CD14-positive monocyte (primary cell): ENCODE measurements at regions not wholly inside any gene's neighbourhood (a gene's known extent, or its start where the extent isn't known, plus 50 kb on each side); places are given as distances from the start of the nearest gene placed in this dataset.

Experiments
- DNase-seq, 3 donors: peaks; one replicate each; pipeline ENCODE4 v3.0.0-alpha.2; 2011 to 2022
- H2AFZ ChIP-seq: 2 replicates; pipeline ENCODE4 v1.6.0; 2012; ENCODE audit warnings: mild to moderate bottlenecking, low read depth, low read length, inconsistent platforms; ENCODE audit not compliant: insufficient read depth, poor library complexity, severe bottlenecking
- H3K27ac ChIP-seq, 2 donors: 1 replicate in 1 of 2; 2 replicates in 1 of 2; pipeline ENCODE4 v1.5.1; 2012 to 2013; ENCODE audit warnings: low read length in 2 of 2, control low read depth in 1 of 2, inconsistent platforms in 1 of 2, low read depth in 1 of 2, mild to moderate bottlenecking in 1 of 2
- H3K27me3 ChIP-seq, 2 donors: one replicate each; pipeline versions ENCODE4 v1.6.0 to v1.6.1; 2011 to 2013; ENCODE audit warnings: low read length in 2 of 2; ENCODE audit not compliant: control insufficient read depth in 2 of 2, insufficient read depth in 2 of 2
- H3K36me3 ChIP-seq, 2 donors: replicated peaks in 1 of 2; 1 replicate in 1 of 2; 2 replicates in 1 of 2; pipeline versions ENCODE4 v1.5.1 to v1.6.1; 2012 to 2013; ENCODE audit warnings: low read length in 2 of 2, control low read depth in 1 of 2, inconsistent platforms in 1 of 2, mild to moderate bottlenecking in 1 of 2; ENCODE audit not compliant: insufficient read depth in 2 of 2, control insufficient read depth in 1 of 2
- H3K4me1 ChIP-seq, 2 donors: 1 replicate in 1 of 2; 2 replicates in 1 of 2; pipeline versions ENCODE4 v1.5.1 to v1.6.1; 2012 to 2013; ENCODE audit warnings: low read length in 2 of 2, control low read depth in 1 of 2, inconsistent platforms in 1 of 2, mild to moderate bottlenecking in 1 of 2, moderate library complexity in 1 of 2; ENCODE audit not compliant: insufficient read depth in 2 of 2, control insufficient read depth in 1 of 2
- H3K4me2 ChIP-seq: replicated peaks from 2 replicates; pipeline ENCODE3; 2012; ENCODE audit warnings: low read length, moderate library complexity, mild to moderate bottlenecking; ENCODE audit not compliant: poor library complexity, severe bottlenecking; ENCODE audit errors: extremely low read depth
- H3K4me3 ChIP-seq, 3 experiments: fragments of 200-600 bp in 1 of 3; sonication (generic) in 1 of 3; replicated peaks in 1 of 3; 1 replicate in 2 of 3; 2 replicates in 1 of 3; pipeline ENCODE4 v1.5.1; 2011 to 2013; ENCODE audit warnings: low read length in 3 of 3, mild to moderate bottlenecking in 3 of 3, control low read depth in 2 of 3, low read depth in 2 of 3, inconsistent platforms in 1 of 3, moderate library complexity in 1 of 3
- H3K79me2 ChIP-seq: 2 replicates; pipeline ENCODE4 v1.6.0; 2012; ENCODE audit warnings: mild to moderate bottlenecking, control low read depth, inconsistent platforms, low read length, moderate library complexity; ENCODE audit not compliant: insufficient read depth
- H3K9ac ChIP-seq: 2 replicates; pipeline ENCODE4 v1.6.0; 2017; ENCODE audit warnings: low read length, mild to moderate bottlenecking; ENCODE audit not compliant: insufficient read depth, poor library complexity, severe bottlenecking
- H3K9me3 ChIP-seq, 2 donors: replicated peaks in 1 of 2; 1 replicate in 1 of 2; 2 replicates in 1 of 2; pipeline versions ENCODE4 v1.5.1 to v1.6.1; 2012 to 2013; ENCODE audit warnings: low read length in 2 of 2, control low read depth in 1 of 2; ENCODE audit not compliant: control insufficient read depth in 1 of 2, insufficient read depth in 1 of 2
- H4K20me1 ChIP-seq: 2 replicates; pipeline ENCODE4 v1.6.0; 2012; ENCODE audit warnings: mild to moderate bottlenecking, low read length, control low read depth, moderate library complexity; ENCODE audit not compliant: insufficient read depth
- H3K27ac Mint-ChIP-seq, 7 donors: one replicate each; pipeline ENCODE4 v1.8.0; 2020; ENCODE audit warnings: mild to moderate bottlenecking in 7 of 7, mixed read lengths in 7 of 7, moderate library complexity in 6 of 7, inconsistent platforms in 2 of 7
- H3K27me3 Mint-ChIP-seq, 3 donors: one replicate each; pipeline ENCODE4 v1.8.0; 2021 to 2022; ENCODE audit warnings: low read depth in 3 of 3, mild to moderate bottlenecking in 3 of 3, mixed read lengths in 3 of 3, moderate library complexity in 3 of 3, inconsistent platforms in 1 of 3
- H3K36me3 Mint-ChIP-seq, 2 donors: one replicate each; pipeline ENCODE4 v1.8.0; 2020; ENCODE audit warnings: mixed read lengths in 2 of 2, inconsistent platforms in 1 of 2, mild to moderate bottlenecking in 1 of 2
- H3K4me1 Mint-ChIP-seq: one replicate; pipeline ENCODE4 v1.8.0; 2020; ENCODE audit warnings: mild to moderate bottlenecking, mixed read lengths
- H3K4me3 Mint-ChIP-seq, 2 donors: one replicate each; pipeline ENCODE4 v1.8.0; 2020; ENCODE audit warnings: mild to moderate bottlenecking in 2 of 2, mixed read lengths in 2 of 2, moderate library complexity in 1 of 2
- H3K9me3 Mint-ChIP-seq, 7 donors: one replicate each; pipeline ENCODE4 v1.8.0; 2020 to 2022; ENCODE audit warnings: mixed read lengths in 7 of 7, mild to moderate bottlenecking in 6 of 7, moderate library complexity in 6 of 7, inconsistent platforms in 2 of 7
- WGBS: methylation state at CpG from one replicate; pipeline ENCODE4 v1.1.5; 2013; ENCODE audit warnings: missing lambda C conversion rate; ENCODE audit not compliant: insufficient coverage; 5-methylcytosine and 5-hydroxymethylcytosine counted together
- intact Hi-C, 2 donors: fragments of 100-400 bp; cut with micrococcal nuclease; formaldehyde crosslinking; loops; one replicate each; pipeline versions ENCODE4 v1.15.0 to v1.15.1; 2023
- TF ChIP-seq, protein P1 (sequence below): fragments of 200-600 bp; IDR thresholded peaks from one replicate; pipeline ENCODE4 v1.8.0; 2022; ENCODE audit warnings: antibody characterized with exemption, mild to moderate bottlenecking

- TF ChIP-seq, protein P1, sequence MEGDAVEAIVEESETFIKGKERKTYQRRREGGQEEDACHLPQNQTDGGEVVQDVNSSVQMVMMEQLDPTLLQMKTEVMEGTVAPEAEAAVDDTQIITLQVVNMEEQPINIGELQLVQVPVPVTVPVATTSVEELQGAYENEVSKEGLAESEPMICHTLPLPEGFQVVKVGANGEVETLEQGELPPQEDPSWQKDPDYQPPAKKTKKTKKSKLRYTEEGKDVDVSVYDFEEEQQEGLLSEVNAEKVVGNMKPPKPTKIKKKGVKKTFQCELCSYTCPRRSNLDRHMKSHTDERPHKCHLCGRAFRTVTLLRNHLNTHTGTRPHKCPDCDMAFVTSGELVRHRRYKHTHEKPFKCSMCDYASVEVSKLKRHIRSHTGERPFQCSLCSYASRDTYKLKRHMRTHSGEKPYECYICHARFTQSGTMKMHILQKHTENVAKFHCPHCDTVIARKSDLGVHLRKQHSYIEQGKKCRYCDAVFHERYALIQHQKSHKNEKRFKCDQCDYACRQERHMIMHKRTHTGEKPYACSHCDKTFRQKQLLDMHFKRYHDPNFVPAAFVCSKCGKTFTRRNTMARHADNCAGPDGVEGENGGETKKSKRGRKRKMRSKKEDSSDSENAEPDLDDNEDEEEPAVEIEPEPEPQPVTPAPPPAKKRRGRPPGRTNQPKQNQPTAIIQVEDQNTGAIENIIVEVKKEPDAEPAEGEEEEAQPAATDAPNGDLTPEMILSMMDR, result no peak
- Mint-ChIP-seq H3K4me3 (no peak overlapping the region), H3K27ac (no peak overlapping the region), H3K4me1 (no peaks in the 10 kb centered on the region), H3K27me3 (no peaks in the 10 kb centered on the region), H3K9me3 (peaks cover 0 to 9% (median 2%) of the 10 kb centered on the region in 7 donors), H3K36me3 (no peaks in the 10 kb centered on the region)
- H3K36me3 ChIP-seq, result no peaks in the 10 kb centered on the region
- H3K9me3 ChIP-seq, result peaks cover 0 to 3% of the 10 kb centered on the region in 2 donors
- intact Hi-C loops, result no loop called here
- H2AFZ ChIP-seq, result no peak overlapping the region
- H3K79me2 ChIP-seq, result no peaks in the 10 kb centered on the region
- no peak for DNase-seq
- no CpG with 5 or more reads among the region's 1 CpG for WGBS
- H4K20me1 ChIP-seq, result no peaks in the 10 kb centered on the region
- H3K27ac ChIP-seq, result no peak overlapping the region
- H3K4me1 ChIP-seq, result no peaks in the 10 kb centered on the region
- no peak overlapping the region for H3K4me2 ChIP-seq
- no peaks in the 10 kb centered on the region for H3K27me3 ChIP-seq
- H3K9ac ChIP-seq, result no peak overlapping the region
- H3K4me3 ChIP-seq, result no peak overlapping the region
Observed at GRCh38 chr10:55870186-55870585, 490.9 kb downstream of the ZWINT start.

DNA sequence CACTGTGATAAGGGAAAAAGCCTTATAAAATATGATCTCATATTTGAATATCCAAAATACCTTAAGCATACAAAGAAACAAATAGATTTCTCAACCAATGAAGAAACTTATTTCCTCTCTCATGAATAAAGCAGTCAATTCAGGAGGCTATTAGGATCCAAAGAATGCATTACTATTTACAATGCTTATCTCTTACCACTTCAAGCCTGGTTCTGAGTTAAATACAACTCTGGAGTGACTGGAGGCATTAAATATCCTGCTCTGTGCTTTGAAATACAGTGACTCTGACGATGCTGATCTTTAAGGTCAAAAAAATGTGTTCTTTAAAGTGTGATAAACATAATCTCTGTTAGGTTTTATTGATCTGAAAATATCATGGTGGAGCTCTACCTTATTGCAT, 493.2 kb downstream of the ZWINT start:
- H2AFZ ChIP-seq, result no peak overlapping the region
- no peak for DNase-seq
- Mint-ChIP-seq H3K4me3 (no peak overlapping the region), H3K27me3 (no peaks in the 10 kb centered on the region), H3K9me3 (peaks cover 0 to 9% (median 2%) of the 10 kb centered on the region in 7 donors), H3K4me1 (no peaks in the 10 kb centered on the region), H3K27ac (no peak overlapping the region), H3K36me3 (no peaks in the 10 kb centered on the region)
- H3K27ac ChIP-seq, result no peak overlapping the region
- no peak overlapping the region for H3K4me2 ChIP-seq
- H3K4me3 ChIP-seq, result no peak overlapping the region
- no peak overlapping the region for H3K9ac ChIP-seq
- H3K4me1 ChIP-seq, result no peaks in the 10 kb centered on the region
- WGBS, result no CpG with 5 or more reads among the region's 1 CpG
- TF ChIP-seq, protein P1, result no peak
- H4K20me1 ChIP-seq, result no peaks in the 10 kb centered on the region
- no peaks in the 10 kb centered on the region for H3K36me3 ChIP-seq
- H3K9me3 ChIP-seq, result peaks cover 0 to 3% of the 10 kb centered on the region in 2 donors
- no peaks in the 10 kb centered on the region for H3K79me2 ChIP-seq
- H3K27me3 ChIP-seq, result no peaks in the 10 kb centered on the region
- intact Hi-C loops, result no loop called here
